T-helper 1 cell treated with Interleukin-12 subunit alpha and Interleukin-12 subunit beta and Interleukin-4 antibody, amounts not matched to agents 30 ng/mL and 1 ng/mL, for 36 hours (primary cell): ENCODE measurements at regions not wholly inside any gene's neighbourhood (a gene's known extent, or its start where the extent isn't known, plus 50 kb on each side); places are given as distances from the start of the nearest gene placed in this dataset.

ENCODE experiments used
- intact Hi-C: fragments of 100-400 bp; cut with micrococcal nuclease; formaldehyde crosslinking; loops from one replicate; pipeline ENCODE4 v1.15.1; 2024

DNA sequence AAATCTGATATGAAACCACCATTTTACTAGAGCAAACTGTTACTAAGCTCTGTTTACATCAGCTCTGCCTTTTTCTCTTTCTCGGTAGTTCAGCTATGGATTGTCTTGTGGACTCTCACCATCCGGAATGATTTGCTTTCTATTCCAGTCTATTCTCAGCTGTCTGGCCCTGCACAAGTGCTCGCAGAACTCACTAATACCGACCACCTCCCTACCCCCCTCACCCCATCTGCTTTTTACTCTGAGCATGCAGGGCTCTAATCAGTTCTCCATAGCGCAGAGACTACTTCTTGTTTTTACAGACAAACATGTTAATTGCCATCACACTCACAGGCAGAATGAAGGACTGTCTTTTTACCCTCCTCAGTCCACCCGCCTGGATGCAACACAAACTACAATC lies 180.7 kb upstream of the POU3F3 start:
- intact Hi-C loops, result no loop called here

DNA sequence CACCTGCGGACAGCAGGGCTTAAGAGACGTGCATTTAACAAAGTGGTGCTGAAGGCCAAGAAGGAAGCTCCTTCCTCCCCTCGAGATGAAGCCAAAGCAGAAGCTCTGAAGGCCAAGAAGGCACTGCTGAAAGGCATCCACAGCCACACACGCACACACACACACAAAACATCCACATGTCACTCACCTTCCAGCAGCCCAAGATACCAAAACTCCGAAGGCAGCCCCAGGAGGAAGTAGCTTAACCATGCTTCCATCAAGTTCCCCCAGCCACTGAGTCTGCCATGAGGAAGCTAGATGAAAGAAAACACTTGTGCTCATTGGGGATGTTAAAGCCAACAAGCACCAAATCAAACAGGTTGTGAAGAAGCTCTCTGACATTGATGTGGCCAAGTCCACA lies 175.7 kb upstream of the POU3F3 start:
- intact Hi-C loops, result no loop called here

DNA sequence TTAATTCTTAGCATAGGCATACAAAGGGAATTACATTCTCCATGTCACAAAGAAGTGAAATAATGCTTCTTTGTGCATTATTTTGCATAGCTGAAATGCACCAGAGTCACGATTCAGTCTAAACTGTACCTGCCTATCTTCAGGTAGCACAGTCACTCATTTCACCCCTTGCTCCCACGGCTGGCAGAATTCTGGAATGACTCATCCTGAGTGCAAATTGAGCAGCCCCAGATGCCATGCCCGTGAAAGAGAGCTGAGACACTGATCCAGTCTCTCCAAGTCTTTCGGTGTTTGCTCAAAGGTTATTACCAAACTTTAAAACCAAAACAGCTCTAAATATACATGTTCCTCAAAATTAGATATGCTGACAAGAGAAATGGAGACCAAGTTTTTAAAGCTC lies 168.3 kb upstream of the POU3F3 start:
- intact Hi-C loops, result no loop called here

DNA sequence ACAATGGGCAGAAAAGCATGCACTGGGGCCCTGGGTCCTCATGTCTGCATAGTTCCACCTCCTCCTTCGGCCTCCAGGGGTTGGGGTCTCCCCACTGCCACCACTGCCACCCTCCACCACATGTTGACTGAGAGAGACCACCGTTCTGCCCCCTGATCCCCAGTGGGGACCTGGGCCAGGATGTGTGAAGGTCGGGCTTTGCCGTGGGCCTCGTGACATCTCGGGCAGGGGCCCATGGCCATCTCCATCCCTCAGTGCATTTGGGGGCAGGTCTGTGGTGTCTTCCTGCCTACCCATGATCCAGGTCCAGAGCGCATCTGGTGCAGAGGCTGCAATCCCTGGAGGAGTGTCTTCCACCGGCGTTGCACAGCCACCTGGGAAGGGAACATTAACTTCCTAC lies 166.8 kb upstream of the POU3F3 start:
- intact Hi-C loops, result no loop called here

DNA sequence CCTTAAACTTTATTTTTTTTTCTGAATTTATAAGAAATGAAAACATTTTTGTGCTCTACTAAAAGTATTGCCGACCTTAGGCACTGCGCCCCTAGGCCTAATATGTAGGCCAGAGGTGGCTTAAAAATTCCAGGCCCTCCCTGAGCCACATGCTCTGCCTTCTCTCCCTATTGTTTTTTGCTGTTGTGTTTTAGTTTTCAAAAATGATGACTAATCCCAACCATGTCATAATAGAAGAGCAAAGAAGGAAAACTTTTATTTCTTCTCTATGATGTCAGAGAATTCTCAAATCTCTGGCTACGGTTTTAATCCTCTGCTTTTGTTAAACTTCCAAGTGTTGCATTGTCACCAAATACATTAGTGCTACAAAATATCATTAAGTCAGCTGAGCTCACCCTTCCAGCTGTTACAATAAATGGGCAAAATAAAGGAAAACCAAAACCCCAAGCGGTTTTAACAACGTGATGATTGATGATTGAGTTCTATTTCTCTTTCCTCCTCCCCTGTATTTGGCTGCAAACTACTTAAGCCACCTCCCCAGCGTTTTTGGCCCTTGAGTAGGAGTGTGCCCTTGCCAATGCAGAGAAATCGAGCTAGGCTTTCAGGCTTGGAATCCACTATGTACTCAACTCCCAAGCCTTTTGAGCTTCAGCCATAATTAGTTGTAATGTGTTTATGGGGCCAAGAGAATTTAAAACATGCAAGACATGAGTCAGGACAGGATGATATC lies 163.5 kb upstream of the POU3F3 start:
- intact Hi-C loops, result no loop called here

DNA sequence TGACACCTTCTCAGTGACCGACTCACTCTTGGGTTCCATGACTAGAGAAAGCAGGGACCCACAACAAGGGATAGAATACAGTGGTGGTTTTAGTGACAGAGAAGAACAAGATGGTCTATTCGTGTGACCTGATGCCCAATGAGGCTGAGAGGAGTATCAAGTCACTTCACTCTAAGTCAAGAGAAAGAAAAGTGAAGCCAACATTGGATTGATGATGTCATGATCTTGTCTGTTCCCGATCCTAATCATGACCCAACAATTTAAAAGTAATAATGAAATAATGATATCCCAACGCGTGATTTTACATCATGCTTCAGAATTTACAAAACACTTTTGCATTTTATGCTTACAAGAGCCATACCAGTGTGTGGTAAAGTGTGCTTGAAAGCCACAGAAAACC lies 155.6 kb upstream of the POU3F3 start:
- intact Hi-C loops, result no loop called here

DNA sequence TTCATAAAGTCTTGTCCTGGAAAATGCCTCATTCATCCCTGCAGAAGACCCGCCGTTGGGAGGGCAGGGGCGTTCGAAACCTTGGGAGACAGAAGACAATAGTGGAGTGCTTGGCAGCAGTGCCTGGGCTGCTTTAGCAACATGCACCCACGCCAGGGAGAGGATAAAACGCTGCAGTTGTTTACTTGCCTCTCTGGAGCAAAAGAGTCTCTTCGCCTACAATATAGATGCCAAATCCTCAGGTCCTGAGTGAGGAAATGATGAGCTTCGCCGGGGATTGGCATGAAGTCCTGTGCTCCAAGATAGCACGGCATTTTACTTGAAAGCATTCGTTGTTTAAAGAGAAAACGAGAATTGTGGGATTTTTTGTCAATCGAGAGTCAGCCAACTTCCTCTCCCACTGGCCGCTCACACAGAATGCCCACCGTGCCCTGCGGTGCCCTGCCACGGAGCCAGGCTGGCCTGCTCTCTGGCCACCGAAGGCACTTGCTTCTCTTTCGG lies 152.5 kb upstream of the POU3F3 start:
- intact Hi-C loops, result no loop called here

DNA sequence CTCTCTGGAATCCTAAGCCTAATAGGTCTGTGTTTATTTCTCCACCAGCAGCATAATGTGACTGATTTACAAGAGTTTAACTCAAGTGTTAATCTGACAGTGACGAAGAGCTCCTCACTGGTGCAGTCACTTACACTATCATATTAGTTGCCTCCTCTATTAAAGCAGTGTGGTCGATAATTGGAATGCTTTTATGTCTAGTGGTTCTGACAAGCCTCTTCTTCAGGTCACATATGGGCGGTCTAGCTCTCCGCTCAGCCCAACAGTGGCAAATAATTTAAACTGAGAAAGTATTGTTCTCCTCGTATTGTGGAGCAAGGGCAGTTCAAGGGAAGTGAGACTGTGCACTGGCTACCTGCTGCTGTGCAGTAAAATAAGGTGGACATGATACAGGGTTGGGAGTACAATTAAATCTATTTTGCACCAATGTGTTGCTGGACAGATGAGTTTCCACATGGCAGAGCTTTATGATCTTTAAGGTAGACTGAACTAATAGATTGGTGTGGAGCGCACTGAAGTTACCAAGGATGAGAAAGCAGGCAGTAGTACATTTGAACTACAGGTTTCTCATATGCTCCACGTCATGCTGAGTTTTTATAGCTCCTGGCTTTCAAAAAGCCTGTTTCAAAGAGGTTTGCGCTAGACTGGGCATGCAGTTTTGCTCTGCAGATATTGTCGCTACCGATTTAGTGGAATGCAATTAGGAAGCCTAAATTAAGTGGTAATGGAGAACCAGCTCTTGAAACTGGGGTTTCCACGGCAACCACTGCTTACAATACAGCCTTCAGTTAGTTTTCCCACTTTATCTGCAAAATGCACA lies 151.7 kb upstream of the POU3F3 start:
- intact Hi-C loops, result no loop called here

DNA sequence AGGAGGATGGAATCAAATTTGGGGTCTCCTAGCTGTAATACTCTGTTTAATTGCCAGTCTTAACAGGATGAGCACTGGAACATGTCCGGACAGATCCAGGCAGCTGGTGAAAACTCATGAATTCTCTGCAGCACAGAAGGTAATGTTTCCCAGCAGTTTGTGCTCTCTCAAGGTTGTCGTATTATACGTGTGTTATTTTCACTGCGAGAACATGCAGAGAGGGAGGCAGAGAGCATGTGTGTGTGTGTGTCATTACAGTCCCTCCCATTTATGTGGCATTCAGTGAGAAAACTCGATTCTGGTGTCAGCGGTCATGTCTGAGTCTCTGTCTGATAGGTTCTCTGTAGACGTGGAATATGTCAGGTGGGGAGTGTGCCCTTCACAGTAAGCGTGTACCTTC lies 150.2 kb upstream of the POU3F3 start:
- intact Hi-C loops, result no loop called here

DNA sequence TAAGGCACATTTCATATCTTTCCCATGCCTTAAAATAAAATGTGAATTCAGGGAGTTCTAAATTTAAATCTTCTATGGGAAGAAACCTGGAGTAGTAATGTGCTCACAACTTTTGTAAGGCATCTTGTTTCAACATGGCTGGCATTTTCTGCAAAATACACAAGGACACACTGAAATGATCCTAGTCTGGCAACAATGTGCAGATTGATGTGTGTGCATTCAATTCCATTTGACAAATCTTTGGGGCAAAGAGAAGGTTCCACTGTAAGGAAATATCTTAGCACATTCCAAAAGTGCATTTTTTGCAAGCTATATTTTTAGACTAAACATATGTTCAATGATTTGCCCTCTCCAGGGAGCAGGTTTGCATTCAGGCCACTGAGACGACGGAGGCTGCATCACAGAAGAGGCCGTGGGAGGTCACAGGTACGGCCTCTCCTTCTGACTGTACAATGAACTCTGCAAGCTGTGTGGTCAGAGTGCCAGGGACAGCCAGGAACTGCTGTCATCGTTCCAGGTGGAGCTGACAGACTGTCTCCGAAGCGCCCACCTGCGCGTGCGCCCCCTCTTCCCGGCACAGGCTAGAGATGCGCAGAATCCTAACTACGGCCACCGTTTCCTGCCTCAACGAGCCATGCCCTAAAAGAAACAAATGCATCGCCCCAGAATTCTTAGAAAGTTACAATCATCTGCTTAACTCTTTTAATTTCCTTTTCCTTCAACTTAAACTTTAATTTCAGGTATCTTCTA lies 149.2 kb upstream of the POU3F3 start:
- intact Hi-C loops, result no loop called here

DNA sequence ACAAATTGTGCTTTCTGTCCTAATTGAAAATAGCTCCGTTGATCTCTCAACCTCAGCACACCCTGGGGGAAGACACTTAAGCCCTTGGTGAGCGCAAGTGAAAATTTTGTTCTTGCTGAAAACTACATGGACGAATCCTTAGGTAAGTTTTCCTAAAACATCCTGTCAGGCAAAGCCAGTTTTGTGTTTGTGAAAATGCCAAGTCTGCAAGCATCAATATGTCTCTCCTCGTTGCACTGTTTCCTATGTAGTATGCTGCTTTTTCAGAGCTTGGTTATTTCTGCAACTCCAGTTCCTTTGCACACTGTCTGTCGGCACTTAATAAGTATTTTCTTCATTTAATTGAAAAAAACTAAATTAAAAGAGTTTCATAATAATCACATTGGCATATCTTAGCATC lies 146.9 kb upstream of the POU3F3 start:
- intact Hi-C loops, result no loop called here

DNA sequence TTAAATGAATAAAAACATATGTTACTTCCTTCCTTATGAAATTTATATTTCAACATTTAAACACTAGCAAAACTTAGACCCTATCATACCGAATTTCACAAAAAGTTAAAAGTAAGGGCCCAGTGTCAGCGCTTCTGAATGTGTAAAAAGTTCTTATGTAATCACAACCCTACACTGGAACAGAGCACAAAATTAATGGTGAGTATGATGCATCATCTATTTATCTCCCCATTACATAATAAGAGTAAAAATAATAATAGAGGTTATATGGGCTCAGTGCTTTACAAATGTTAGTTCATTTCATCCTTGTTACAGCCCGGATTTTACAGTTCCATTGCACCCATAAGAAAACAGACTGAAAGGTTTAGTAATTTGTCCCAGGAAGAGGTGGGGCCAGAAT lies 144.9 kb upstream of the POU3F3 start:
- intact Hi-C loops, result no loop called here

DNA sequence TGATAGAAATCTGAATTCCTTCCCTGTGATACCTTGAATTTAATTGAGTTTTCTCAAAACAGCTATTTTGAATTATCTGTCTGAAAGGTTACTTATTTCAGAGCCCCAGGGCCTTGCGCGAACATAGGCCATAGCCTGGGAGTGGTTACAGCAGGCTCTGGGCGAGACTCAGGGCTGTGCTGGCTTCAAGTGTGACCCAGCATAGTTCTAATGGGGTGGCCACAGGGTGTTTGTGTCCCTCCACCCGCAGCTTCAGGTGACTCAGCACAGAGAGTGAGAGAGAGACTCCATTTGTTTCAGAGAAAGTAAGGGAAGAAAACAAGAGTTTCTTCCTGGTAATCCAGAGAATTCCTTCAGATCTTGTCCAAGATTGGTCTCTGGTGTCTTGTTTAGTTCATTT lies 137.9 kb upstream of the POU3F3 start:
- intact Hi-C loops, result no loop called here

DNA sequence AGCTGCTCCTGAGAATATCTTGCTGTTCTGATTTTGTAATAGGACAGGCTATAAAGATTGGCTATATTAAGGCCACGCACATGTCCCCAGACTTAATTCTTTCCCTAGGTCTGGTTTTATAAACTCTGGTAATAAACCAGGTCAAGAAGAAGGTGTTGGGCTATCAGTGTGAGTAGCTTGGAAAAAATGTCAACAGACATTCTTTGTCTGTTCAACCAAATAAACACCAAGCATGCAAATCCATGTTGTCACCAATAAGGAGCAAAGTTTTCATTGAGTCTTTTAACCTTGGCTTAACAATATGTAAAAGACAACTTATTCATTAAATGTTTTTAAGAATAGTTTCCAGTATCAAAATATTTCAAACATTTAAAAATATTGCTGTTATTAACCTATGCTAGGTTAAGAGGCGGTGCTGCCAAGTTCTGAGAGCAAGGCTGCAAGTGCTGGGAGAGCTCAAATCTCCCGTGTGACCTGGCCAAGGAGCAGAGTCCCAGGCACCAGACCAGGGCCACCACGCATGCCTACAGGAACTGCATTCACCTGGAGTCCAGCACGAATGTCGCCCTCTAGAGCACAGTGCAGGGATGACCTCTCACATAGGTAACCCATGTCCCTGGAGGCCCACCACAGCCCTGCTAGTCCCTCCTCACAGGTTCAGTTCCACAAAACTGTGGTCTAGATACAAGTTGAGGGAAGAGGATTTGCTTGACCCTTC lies 120.5 kb upstream of the POU3F3 start:
- intact Hi-C loops, result no loop called here

DNA sequence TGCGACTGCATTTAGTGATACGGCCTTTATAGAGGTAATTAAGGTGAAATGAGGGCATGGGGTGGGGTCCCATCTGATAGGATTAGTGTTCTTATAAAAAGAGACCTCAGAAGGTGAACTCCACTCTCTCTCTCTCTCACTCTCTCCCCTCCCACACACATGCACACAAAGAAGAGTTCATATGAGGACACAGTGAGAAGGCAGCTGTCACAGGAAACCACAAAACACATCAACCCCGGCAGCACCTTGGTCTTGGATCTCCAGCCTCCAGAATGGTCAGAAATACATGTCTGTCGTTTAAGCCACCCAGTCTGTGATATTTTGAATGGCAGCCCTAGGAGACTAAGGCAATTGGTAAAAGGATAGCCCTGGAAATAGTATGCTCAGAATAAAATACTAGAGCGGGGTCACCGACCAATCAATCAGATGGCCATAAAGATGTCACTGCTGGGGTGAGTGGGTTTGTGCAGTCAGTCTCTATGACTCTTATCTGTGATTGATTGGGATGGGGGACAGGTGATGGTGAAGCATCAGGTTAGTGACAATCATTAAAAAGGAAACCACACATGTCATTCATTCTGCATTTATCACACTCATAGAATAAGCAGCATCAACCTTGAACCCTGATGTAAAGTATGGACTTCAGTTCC lies 118.9 kb upstream of the POU3F3 start:
- intact Hi-C loops, result no loop called here

DNA sequence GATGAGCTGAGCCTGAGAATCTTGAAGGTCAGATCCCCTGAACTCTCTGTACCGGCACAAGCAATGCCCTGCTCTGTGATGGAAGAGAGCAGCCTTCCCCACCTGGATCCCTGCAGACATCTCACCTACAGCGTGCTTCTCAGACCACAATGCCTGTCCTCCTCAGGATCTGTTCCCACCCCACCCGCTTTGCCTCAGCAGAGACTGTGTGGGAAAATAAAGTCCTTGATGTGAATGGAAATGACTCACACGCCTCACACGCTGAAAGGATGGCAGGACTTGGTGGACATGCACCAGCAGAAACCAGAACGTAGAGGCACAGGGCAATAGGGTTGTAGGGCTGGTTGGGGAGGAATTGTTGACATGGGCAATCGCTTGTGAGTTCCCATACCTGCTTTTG lies 117.9 kb upstream of the POU3F3 start:
- intact Hi-C loops, result no loop called here

DNA sequence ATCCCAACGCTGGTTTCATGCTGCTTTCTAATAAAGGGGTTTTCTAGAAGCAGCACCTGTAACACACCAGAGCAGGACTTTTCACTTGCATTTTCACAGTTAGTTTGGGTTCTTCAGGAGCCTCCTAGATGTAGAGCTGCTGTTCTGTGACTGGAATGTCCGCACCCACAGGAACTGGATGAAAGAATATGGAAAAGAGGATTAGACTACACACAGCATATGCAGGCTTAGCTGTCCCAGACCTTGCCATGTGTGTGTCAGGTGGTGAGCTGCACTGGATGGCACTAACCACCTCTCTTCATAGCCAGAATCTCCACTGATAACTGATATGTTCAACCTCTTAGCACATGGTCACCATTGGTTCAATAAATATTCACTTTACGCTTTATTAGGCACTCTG lies 112.1 kb upstream of the POU3F3 start:
- intact Hi-C loops, result no loop called here

DNA sequence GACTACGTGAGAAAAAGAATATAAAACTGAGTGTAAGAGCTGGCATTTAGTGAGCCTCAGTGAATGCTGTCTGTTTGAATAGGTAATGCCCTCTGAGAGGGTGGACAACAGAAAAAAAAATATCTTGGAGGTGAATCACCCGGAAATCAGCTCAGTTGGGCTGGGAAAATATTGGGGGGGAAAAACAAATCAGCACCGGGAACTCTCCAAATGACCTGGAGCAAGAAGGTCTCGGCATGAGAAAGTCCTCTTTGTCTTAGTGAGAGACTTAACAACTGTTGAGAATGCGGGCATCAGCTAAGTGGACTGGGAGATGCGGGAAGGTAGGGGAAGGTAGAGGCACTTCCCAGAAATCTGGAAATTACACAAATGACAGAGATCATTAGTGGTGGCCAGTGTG lies 109.4 kb upstream of the POU3F3 start:
- intact Hi-C loops, result no loop called here

DNA sequence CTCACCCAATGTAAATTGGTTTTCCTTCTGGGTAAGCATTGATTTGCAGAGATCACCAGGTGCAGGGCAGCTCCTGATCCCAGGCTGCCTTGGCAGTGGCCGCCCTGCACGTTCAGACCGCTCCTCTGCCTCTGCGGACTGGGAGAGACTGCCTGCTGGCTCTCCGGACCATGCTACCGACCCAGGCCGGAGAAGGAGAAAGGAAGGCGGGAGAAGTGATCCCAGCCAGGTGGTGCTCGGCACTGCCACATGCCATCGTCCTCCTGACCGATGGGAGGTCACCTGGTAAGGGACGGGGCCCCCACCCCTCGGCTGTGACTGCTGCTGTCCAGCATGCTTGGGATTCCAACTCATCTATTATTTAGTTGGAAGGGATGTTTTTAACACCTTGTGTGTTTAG lies 108.1 kb upstream of the POU3F3 start:
- intact Hi-C loops, result no loop called here

DNA sequence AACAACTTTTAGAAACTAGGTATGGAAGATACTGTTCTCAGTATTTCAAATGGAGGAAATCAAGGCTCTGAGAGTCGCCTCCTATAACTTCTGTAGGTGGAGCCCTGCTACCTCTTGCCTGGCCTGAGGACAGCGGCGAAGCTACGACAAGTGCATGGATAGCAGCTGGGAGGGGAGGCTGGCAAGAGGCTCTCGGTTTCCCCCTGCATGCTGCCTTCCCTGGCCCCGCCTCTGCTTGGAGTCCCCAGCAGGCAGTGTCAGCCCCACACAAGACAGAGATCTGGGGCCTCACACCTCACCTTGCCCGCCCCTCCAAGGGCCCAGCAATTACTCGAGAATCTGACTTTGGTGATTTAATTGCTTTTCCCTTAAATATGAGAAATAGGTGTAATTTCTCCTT lies 107.6 kb upstream of the POU3F3 start:
- intact Hi-C loops, result no loop called here

DNA sequence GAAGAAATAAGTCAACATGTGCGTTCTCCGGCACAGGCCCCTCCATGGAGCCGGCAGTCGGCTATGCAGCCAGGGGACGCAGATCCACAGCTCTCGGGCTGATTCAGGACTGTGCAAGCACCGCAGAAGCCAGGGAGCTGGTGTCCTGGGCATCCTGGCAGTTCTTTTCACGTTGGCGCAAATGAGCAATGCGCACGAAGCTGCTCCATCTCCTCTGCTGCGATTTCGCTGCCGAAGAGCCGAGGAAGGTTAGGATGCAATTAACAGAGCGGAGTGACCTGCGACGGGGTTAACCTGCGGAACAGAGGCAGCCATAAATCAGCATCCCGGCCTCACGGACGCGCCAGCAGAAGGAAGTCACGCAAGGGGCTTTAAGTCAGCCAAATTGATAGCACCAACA lies 107.1 kb upstream of the POU3F3 start:
- intact Hi-C loops, result no loop called here
